SK-N-SH (cell line): ENCODE measurements at regions not wholly inside any gene's neighbourhood (a gene's known extent, or its start where the extent isn't known, plus 50 kb on each side); places are given as distances from the start of the nearest gene placed in this dataset.

Experiments
- CHD2 ChIP-seq: fragments of 150-350 bp; IDR thresholded peaks from 2 replicates; pipeline ENCODE4 v1.6.1; 2018; ENCODE audit warnings: low read length; ENCODE audit not compliant: partially characterized antibody
- POLR2AphosphoS5 ChIP-seq: IDR thresholded peaks from 2 replicates; pipeline ENCODE4 v1.6.1; 2012; ENCODE audit warnings: low read depth, low read length

DNA sequence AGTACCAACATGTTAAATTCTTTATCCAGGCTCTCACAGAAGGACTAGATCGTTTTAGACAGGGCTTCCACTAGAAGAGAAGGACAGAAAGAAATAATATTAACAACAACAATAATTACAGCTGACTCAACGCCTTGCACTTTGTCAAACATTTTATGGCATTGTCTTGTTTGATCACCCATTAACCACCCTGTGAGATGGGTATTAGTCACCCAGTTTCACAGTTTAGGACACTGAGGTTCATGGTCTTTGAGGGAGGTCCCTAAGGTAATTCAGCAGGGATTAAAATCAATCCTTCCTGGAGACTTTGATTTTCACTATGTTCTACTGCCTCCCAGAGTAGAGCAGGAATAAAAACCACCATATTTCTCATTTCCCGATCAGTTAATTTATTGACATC lies 51.4 kb upstream of the BNC2 start (continued):
- no peak for TF ChIP-seq CHD2
- TF ChIP-seq POLR2AphosphoS5: no peak
